ENCODE measurements at regions not wholly inside any gene's neighbourhood (a gene's known extent, or its start where the extent isn't known, plus 50 kb on each side); places are given as distances from the start of the nearest gene placed in this dataset.
"Not testable (repeated sequence)": the region's sequence is repeated elsewhere in the genome, so short reads cannot be mapped to it uniquely, and the experiment has no call there.

- CTCF ChIA-PET = no interaction called here
- no peak overlapping the region for H3K4me3 ChIP-seq (ENCODE audit: low read depth, low read length)
Observed at GRCh38 chr18:41871229-41872000, 83.6 kb upstream of the PIK3C3 start.

GRCh38 chr18:41870817-41871216, 84.2 kb upstream of the PIK3C3 start:
- Mint-ChIP-seq H3K4me1 (ENCODE audit: low read depth, unreplicated experiment) (no peaks in the 10 kb centered on the region), H3K9me3 (ENCODE audit: unreplicated experiment) (no peaks in the 10 kb centered on the region), H3K4me3 (ENCODE audit: unreplicated experiment) (no peak overlapping the region), H3K36me3 (ENCODE audit: insufficient read depth, unreplicated experiment) (no peaks in the 10 kb centered on the region), H3K27me3 (ENCODE audit: insufficient read depth, unreplicated experiment) (no peaks in the 10 kb centered on the region), H3K27ac (ENCODE audit: unreplicated experiment) (no peak overlapping the region)
- BruUV-seq (replicated peaks) = no TSS peak
- intact Hi-C loops (cut with micrococcal nuclease; ENCODE audit: unreplicated experiment) = no loop called here
- no peak for TF ChIP-seq CTCF (IDR thresholded peaks at IDR 0.05; ENCODE audit: insufficient read depth in 1 of 2, low read depth in 1 of 2, low read length in 1 of 2, severe bottlenecking in 1 of 2, unreplicated experiment in 1 of 2)
- H3K4me3 ChIP-seq (ENCODE audit: low read depth, low read length) = no peak overlapping the region
- H3K4me1 ChIP-seq = no peaks in the 10 kb centered on the region
- H3K27me3 ChIP-seq (replicated peaks; ENCODE audit: control insufficient read depth, insufficient read depth, low read length) = no peaks in the 10 kb centered on the region
- ChIA-PET POLR2A (no interaction called here), CTCF (no interaction called here)
- DNase-seq = no peak
- H3K36me3 ChIP-seq (ENCODE audit: control insufficient read depth, insufficient read depth, low read length) = no peaks in the 10 kb centered on the region
- no peaks in the 10 kb centered on the region for H3K9me3 ChIP-seq

More at GRCh38 chr18:41871229-41872000, 83.6 kb upstream of the PIK3C3 start:
- Histone ChIP-seq H3K36me3 (ENCODE audit: control insufficient read depth, insufficient read depth, low read length) (no peaks in the 10 kb centered on the region), H3K27me3 (replicated peaks; ENCODE audit: control insufficient read depth, insufficient read depth, low read length) (no peaks in the 10 kb centered on the region), H3K4me1 (no peaks in the 10 kb centered on the region), H3K9me3 (no peaks in the 10 kb centered on the region)
- no peak for TF ChIP-seq CTCF (IDR thresholded peaks at IDR 0.05; ENCODE audit: insufficient read depth in 1 of 2, low read depth in 1 of 2, low read length in 1 of 2, severe bottlenecking in 1 of 2, unreplicated experiment in 1 of 2)
- intact Hi-C loops (cut with micrococcal nuclease; ENCODE audit: unreplicated experiment) = no loop called here
- H3K27me3 Mint-ChIP-seq (ENCODE audit: insufficient read depth, unreplicated experiment) = no peaks in the 10 kb centered on the region
- no peak overlapping the region for H3K4me3 Mint-ChIP-seq (ENCODE audit: unreplicated experiment)
- no peak overlapping the region for H3K27ac Mint-ChIP-seq (ENCODE audit: unreplicated experiment)
- H3K9me3 Mint-ChIP-seq (ENCODE audit: unreplicated experiment) = no peaks in the 10 kb centered on the region
- no peak for DNase-seq
- no peaks in the 10 kb centered on the region for H3K36me3 Mint-ChIP-seq (ENCODE audit: insufficient read depth, unreplicated experiment)
- no peaks in the 10 kb centered on the region for H3K4me1 Mint-ChIP-seq (ENCODE audit: low read depth, unreplicated experiment)
- POLR2A ChIA-PET = no interaction called here
- no TSS peak for BruUV-seq (replicated peaks)

GRCh38 chr18:41870191-41870590, 84.8 kb upstream of the PIK3C3 start:
- Histone ChIP-seq H3K4me3 (ENCODE audit: low read depth, low read length) (no peak overlapping the region), H3K27me3 (replicated peaks; ENCODE audit: control insufficient read depth, insufficient read depth, low read length) (no peaks in the 10 kb centered on the region), H3K4me1 (no peaks in the 10 kb centered on the region), H3K36me3 (ENCODE audit: control insufficient read depth, insufficient read depth, low read length) (no peaks in the 10 kb centered on the region), H3K9me3 (no peaks in the 10 kb centered on the region)
- CTCF ChIA-PET = no interaction called here
- no TSS peak for BruUV-seq (replicated peaks)
- H3K4me3 Mint-ChIP-seq (ENCODE audit: unreplicated experiment) = no peak overlapping the region
- no peak for DNase-seq
- H3K27me3 Mint-ChIP-seq (ENCODE audit: insufficient read depth, unreplicated experiment) = no peaks in the 10 kb centered on the region
- H3K9me3 Mint-ChIP-seq (ENCODE audit: unreplicated experiment) = no peaks in the 10 kb centered on the region
- intact Hi-C loops (cut with micrococcal nuclease; ENCODE audit: unreplicated experiment) = no loop called here
- no peaks in the 10 kb centered on the region for H3K36me3 Mint-ChIP-seq (ENCODE audit: insufficient read depth, unreplicated experiment)
- no peaks in the 10 kb centered on the region for H3K4me1 Mint-ChIP-seq (ENCODE audit: low read depth, unreplicated experiment)
- no peak for TF ChIP-seq CTCF (IDR thresholded peaks at IDR 0.05; ENCODE audit: insufficient read depth in 1 of 2, low read depth in 1 of 2, low read length in 1 of 2, severe bottlenecking in 1 of 2, unreplicated experiment in 1 of 2)
- POLR2A ChIA-PET = no interaction called here
- H3K27ac Mint-ChIP-seq (ENCODE audit: unreplicated experiment) = no peak overlapping the region

- H3K27ac Mint-ChIP-seq (ENCODE audit: unreplicated experiment); H3K4me3 ChIP-seq (ENCODE audit: low read depth, low read length); H3K9me3 Mint-ChIP-seq (ENCODE audit: unreplicated experiment); intact Hi-C loops (cut with micrococcal nuclease; ENCODE audit: unreplicated experiment); BruUV-seq (replicated peaks); H3K4me3 Mint-ChIP-seq (ENCODE audit: unreplicated experiment); H3K9me3 ChIP-seq; H3K4me1 Mint-ChIP-seq (ENCODE audit: low read depth, unreplicated experiment); POLR2A ChIA-PET; H3K36me3 ChIP-seq (ENCODE audit: control insufficient read depth, insufficient read depth, low read length); DNase-seq; H3K27me3 Mint-ChIP-seq (ENCODE audit: insufficient read depth, unreplicated experiment); H3K4me1 ChIP-seq; H3K27me3 ChIP-seq (replicated peaks; ENCODE audit: control insufficient read depth, insufficient read depth, low read length); H3K36me3 Mint-ChIP-seq (ENCODE audit: insufficient read depth, unreplicated experiment); CTCF ChIA-PET: not testable (repeated sequence)
Observed at GRCh38 chr18:41865796-41866195, 89.2 kb upstream of the PIK3C3 start.

Data from Caco-2 (cell line).